Calu3 (cell line): ENCODE measurements at regions not wholly inside any gene's neighbourhood (a gene's known extent, or its start where the extent isn't known, plus 50 kb on each side); places are given as distances from the start of the nearest gene placed in this dataset.

Experiments used
- BruUV-seq: library from RNA; stranded (reverse); fragments of 400-500 nt; replicated peaks from 2 replicates; lab custom pipeline; 2021; lab: Mats Ljungman, UMichigan
- CTCF ChIA-PET: fragments of 300-600 bp; sonication (Branson Sonifier 250); formaldehyde crosslinking; loops from one replicate; lab custom pipeline; 2022; ENCODE audit warnings: antibody characterized with exemption; lab: Charles Lee
- DNase-seq: peaks from one replicate; pipeline ENCODE4 v3.0.0; 2022
- H3K27ac Mint-ChIP-seq: one replicate; pipeline ENCODE4 v1.8.0; 2022; ENCODE audit warnings: mixed read lengths; ENCODE audit not compliant: unreplicated experiment
- H3K27me3 Mint-ChIP-seq: one replicate; pipeline ENCODE4 v1.8.0; 2022; ENCODE audit warnings: mixed read lengths; ENCODE audit not compliant: unreplicated experiment
- H3K36me3 Mint-ChIP-seq: one replicate; pipeline ENCODE4 v1.8.0; 2022; ENCODE audit warnings: mild to moderate bottlenecking, moderate library complexity, mixed read lengths; ENCODE audit not compliant: insufficient read depth, unreplicated experiment
- H3K4me1 Mint-ChIP-seq: one replicate; pipeline ENCODE4 v1.8.0; 2022; ENCODE audit warnings: mild to moderate bottlenecking, low read depth, mixed read lengths; ENCODE audit not compliant: unreplicated experiment
- H3K4me3 Mint-ChIP-seq: one replicate; pipeline ENCODE4 v1.8.0; 2022; ENCODE audit warnings: mild to moderate bottlenecking, low read depth, moderate library complexity, mixed read lengths; ENCODE audit not compliant: unreplicated experiment
- H3K9me3 Mint-ChIP-seq: one replicate; pipeline ENCODE4 v1.8.0; 2022; ENCODE audit warnings: low read depth, mixed read lengths; ENCODE audit not compliant: unreplicated experiment
- CTCF ChIP-seq: fragments of 200-600 bp; IDR thresholded peaks from one replicate; pipeline ENCODE4 v1.8.0; 2022; ENCODE audit warnings: antibody characterized with exemption; ENCODE audit not compliant: unreplicated experiment
- intact Hi-C: fragments of 100-400 bp; cut with micrococcal nuclease; formaldehyde crosslinking; loops from one replicate; pipeline ENCODE4 v1.10.0; 2022; ENCODE audit not compliant: unreplicated experiment

GRCh38 chr4:72809208-72809607 lies 240.2 kb upstream of the ADAMTS3 start:
- Mint-ChIP-seq H3K27me3 (no peaks in the 10 kb centered on the region), H3K4me1 (no peaks in the 10 kb centered on the region), H3K36me3 (no peaks in the 10 kb centered on the region), H3K9me3 (no peaks in the 10 kb centered on the region), H3K27ac (no peak overlapping the region), H3K4me3 (no peak overlapping the region)
- no peak for DNase-seq
- intact Hi-C loops = no loop called here
- CTCF ChIA-PET = no interaction called here
- TF ChIP-seq CTCF = no peak
- no TSS peak for BruUV-seq

GRCh38 chr4:72805284-72805683 lies 236.3 kb upstream of the ADAMTS3 start:
- no peak overlapping the region for H3K4me3 Mint-ChIP-seq
- H3K4me1 Mint-ChIP-seq = no peaks in the 10 kb centered on the region
- no peaks in the 10 kb centered on the region for H3K9me3 Mint-ChIP-seq
- TF ChIP-seq CTCF = no peak
- intact Hi-C loops = no loop called here
- H3K36me3 Mint-ChIP-seq = no peaks in the 10 kb centered on the region
- no TSS peak for BruUV-seq
- no peak for DNase-seq
- no peak overlapping the region for H3K27ac Mint-ChIP-seq
- CTCF ChIA-PET = no interaction called here
- no peaks in the 10 kb centered on the region for H3K27me3 Mint-ChIP-seq

GRCh38 chr4:72797486-72797885 lies 228.5 kb upstream of the ADAMTS3 start:
- no peak for DNase-seq
- no peak for TF ChIP-seq CTCF
- CTCF ChIA-PET = no interaction called here
- Mint-ChIP-seq H3K4me3 (no peak overlapping the region), H3K9me3 (peaks cover 2% of the 10 kb centered on the region), H3K4me1 (no peaks in the 10 kb centered on the region), H3K27me3 (peaks cover 25% of the 10 kb centered on the region), H3K27ac (no peak overlapping the region), H3K36me3 (no peaks in the 10 kb centered on the region)
- BruUV-seq = no TSS peak
- intact Hi-C loops = no loop called here

GRCh38 chr4:72791054-72791453 lies 222.0 kb upstream of the ADAMTS3 start:
- no peak overlapping the region for H3K4me3 Mint-ChIP-seq
- no TSS peak for BruUV-seq
- H3K36me3 Mint-ChIP-seq = no peaks in the 10 kb centered on the region
- peaks cover 25% of the 10 kb centered on the region for H3K27me3 Mint-ChIP-seq
- no peak for DNase-seq
- no peaks in the 10 kb centered on the region for H3K4me1 Mint-ChIP-seq
- H3K27ac Mint-ChIP-seq = no peak overlapping the region
- TF ChIP-seq CTCF = no peak
- intact Hi-C loops = no loop called here
- peaks cover 2% of the 10 kb centered on the region for H3K9me3 Mint-ChIP-seq
- CTCF ChIA-PET = no interaction called here
